Kidney (tissue), 13 donors: ENCODE measurements at regions not wholly inside any gene's neighbourhood (a gene's known extent, or its start where the extent isn't known, plus 50 kb on each side); places are given as distances from the start of the nearest gene placed in this dataset.

Experiments used
- DNase-seq, 5 donors: peaks; one replicate each; pipeline ENCODE4 v3.0.0-alpha.2; 2013 to 2020
- FAIRE-seq: peaks from 2 replicates; lab custom pipeline; 2012; peaks lifted over from hg19 to GRCh38; lab: Jason Lieb, UNC
- H3K27ac ChIP-seq, 2 donors: one replicate each; pipeline ENCODE4 v1.7.0; 2013; ENCODE audit warnings: low read depth in 2 of 2, low read length in 2 of 2, inconsistent platforms in 1 of 2
- H3K27me3 ChIP-seq: one replicate; pipeline ENCODE4 v1.7.1; 2013; ENCODE audit warnings: low read length, inconsistent platforms; ENCODE audit not compliant: control insufficient read depth, insufficient read depth
- H3K36me3 ChIP-seq, 3 donors: one replicate each; pipeline versions ENCODE4 v1.7.0 to v1.7.1; 2013; ENCODE audit warnings: low read length in 3 of 3, control low read depth in 1 of 3, inconsistent platforms in 1 of 3; ENCODE audit not compliant: insufficient read depth in 3 of 3, control insufficient read depth in 2 of 3
- H3K4me1 ChIP-seq, 3 donors: one replicate each; pipeline versions ENCODE4 v1.7.0 to v1.7.1; 2013; ENCODE audit warnings: low read length in 3 of 3, inconsistent platforms in 1 of 3, low read depth in 1 of 3; ENCODE audit not compliant: control insufficient read depth in 2 of 3, insufficient read depth in 2 of 3
- H3K4me3 ChIP-seq, 3 donors: one replicate each; pipeline versions ENCODE4 v1.7.0 to v1.8.1; 2013; ENCODE audit warnings: low read length in 3 of 3, control low read depth in 1 of 3, inconsistent platforms in 1 of 3
- H3K9ac ChIP-seq, 3 donors: one replicate each; pipeline versions ENCODE4 v1.7.0 to v1.7.1; 2013; ENCODE audit warnings: low read length in 3 of 3, control low read depth in 1 of 3, inconsistent platforms in 1 of 3
- H3K9me3 ChIP-seq, 3 donors: one replicate each; pipeline versions ENCODE4 v1.7.0 to v1.7.1; 2013; ENCODE audit warnings: low read length in 3 of 3, control low read depth in 1 of 3, inconsistent platforms in 1 of 3; ENCODE audit not compliant: control insufficient read depth in 2 of 3, insufficient read depth in 1 of 3
- CTCF ChIP-seq: IDR thresholded peaks from 3 replicates; pipeline ENCODE4 v1.5.1; 2012; ENCODE audit warnings: mild to moderate bottlenecking, moderate library complexity, borderline replicate concordance; ENCODE audit not compliant: insufficient read depth; ENCODE audit errors: extremely low read depth
- intact Hi-C: fragments of 100-400 bp; cut with DNase I; formaldehyde crosslinking; loops from one replicate; pipeline ENCODE4 v1.11.1; 2022
- donor health status: control.
- donor health status: control.
- donor health status: control.
- donor health status: control.
- donor health status: control.
- donor health status: DM: yes; HTN: yes; CAD: no.
- donor health status: Normal renal cell carcinoma (clear cell type).

- FAIRE-seq (no peak), DNase-seq (peak in 2 of 5 donors; percentile 24 to 33)
- Histone ChIP-seq H3K27me3 (no peaks in the 10 kb centered on the region), H3K4me3 (no peak overlapping the region), H3K36me3 (no peaks in the 10 kb centered on the region), H3K27ac (no peak overlapping the region), H3K9me3 (no peaks in the 10 kb centered on the region), H3K4me1 (peaks cover 0 to 2% (median 0%) of the 10 kb centered on the region in 3 donors), H3K9ac (no peak overlapping the region)
- intact Hi-C loops = no loop called here
- TF ChIP-seq CTCF = no peak
Observed at GRCh38 chr14:54106661-54107377, 150.2 kb upstream of the BMP4 start.

DNA sequence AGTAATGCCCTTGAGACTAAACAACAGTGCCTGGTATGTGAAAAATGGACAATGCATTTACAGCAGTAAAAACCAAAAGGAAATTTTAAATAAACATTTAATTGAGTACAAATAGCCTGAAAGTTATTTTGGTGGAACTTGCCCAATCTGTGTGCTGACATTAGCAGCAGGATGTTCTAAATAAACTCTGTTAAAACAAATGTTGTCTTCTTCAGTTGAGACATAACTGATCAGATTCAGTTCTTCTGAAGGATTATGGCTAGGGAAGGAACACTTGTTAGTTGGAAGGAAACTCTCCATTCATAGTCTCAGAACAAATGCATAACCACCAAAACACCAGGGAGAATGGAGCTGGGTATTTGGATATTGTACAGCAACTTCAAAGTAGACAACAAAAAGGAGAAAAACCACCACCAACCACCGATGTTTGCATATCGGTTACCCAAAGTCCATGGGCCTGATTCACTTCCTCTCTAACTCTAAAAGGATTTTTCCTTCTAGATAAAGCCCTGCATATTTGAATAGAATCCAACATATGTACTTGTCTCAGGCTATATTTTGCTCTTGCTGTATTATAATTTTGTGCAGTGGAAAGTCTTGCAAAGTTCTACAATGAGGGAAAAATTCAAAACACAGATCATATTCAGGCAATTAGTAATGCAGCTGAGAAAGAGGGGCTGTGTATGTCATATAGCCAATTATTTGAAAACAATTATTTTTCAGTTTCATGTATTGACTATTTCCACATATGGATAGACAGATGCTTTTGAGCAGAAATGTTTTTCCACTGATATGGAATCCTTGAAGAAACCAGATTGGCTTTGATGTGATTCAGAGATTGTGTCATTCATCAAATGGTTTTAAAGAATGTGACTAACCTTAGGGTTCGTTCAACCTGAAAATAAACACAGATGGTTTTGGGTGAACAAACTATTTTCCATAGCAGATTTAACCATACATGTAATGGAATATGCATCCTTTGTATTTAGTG, 152.2 kb upstream of the BMP4 start:
- Histone ChIP-seq H3K27ac (no peak overlapping the region), H3K9ac (no peak overlapping the region), H3K27me3 (no peaks in the 10 kb centered on the region), H3K4me1 (peaks cover 0 to 2% (median 0%) of the 10 kb centered on the region in 3 donors), H3K4me3 (no peak overlapping the region), H3K36me3 (no peaks in the 10 kb centered on the region), H3K9me3 (no peaks in the 10 kb centered on the region)
- DNase-seq = no peak
- no peak for TF ChIP-seq CTCF
- intact Hi-C loops = no loop called here
- FAIRE-seq = no peak

DNA sequence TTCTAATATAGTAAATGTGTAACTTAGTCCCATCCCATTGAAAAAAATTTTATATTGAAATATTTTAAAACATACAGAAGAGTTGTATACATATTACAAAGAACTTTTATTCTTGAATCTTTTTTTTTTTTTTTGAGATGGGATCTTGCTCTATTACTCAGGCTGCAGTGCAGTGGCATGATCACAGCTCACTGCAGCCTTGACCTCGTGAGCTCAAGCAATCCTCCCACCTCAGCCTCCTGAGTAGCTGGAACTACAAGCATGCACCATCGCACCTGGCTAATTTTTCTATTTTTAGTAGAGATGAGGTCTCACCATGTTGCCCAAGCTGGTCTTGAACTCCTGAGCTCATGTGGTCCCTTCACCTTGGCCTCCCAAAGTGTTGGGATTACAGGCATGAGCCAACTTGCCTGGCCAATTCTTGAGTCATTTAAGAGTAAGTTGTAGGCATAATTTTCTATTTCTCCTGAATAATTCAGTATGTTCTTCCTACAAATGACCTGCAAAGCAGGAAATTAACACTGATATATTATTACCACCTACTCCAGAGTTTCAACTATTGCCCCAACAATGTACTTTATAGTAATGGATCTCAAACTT, 153.0 kb upstream of the BMP4 start:
- H3K27ac ChIP-seq = no peak overlapping the region
- no peaks in the 10 kb centered on the region for H3K36me3 ChIP-seq
- DNase-seq = no peak
- no peak for FAIRE-seq
- no peaks in the 10 kb centered on the region for H3K9me3 ChIP-seq
- TF ChIP-seq CTCF = no peak
- intact Hi-C loops = no loop called here
- H3K9ac ChIP-seq = no peak overlapping the region
- H3K4me3 ChIP-seq = no peak overlapping the region
- no peaks in the 10 kb centered on the region for H3K27me3 ChIP-seq
- H3K4me1 ChIP-seq = peaks cover 0 to 2% (median 0%) of the 10 kb centered on the region in 3 donors
